ENCODE measurements at regions not wholly inside any gene's neighbourhood (a gene's known extent, or its start where the extent isn't known, plus 50 kb on each side); places are given as distances from the start of the nearest gene placed in this dataset.

GRCh38 chr6:8608737-8609136, 173.4 kb upstream of the SLC35B3 start:
- no peak for DNase-seq (ENCODE audit: low read depth in 2 of 2)

- DNase-seq (ENCODE audit: low read depth in 2 of 2): no peak
Measured at GRCh38 chr6:8589941-8590729, 154.8 kb upstream of the SLC35B3 start.

GRCh38 chr6:8588176-8588575, 152.8 kb upstream of the SLC35B3 start:
- no peak for DNase-seq (ENCODE audit: low read depth in 2 of 2)

- no peak for DNase-seq (ENCODE audit: low read depth in 2 of 2)
Measured at GRCh38 chr6:8583291-8583690, 147.9 kb upstream of the SLC35B3 start.

GRCh38 chr6:8579372-8579771, 144.0 kb upstream of the SLC35B3 start:
- DNase-seq (ENCODE audit: low read depth in 2 of 2): no peak

GRCh38 chr6:8578006-8578405, 142.7 kb upstream of the SLC35B3 start:
- no peak for DNase-seq (ENCODE audit: low read depth in 2 of 2)

GRCh38 chr6:8574749-8575468, 139.6 kb upstream of the SLC35B3 start:
- no peak for DNase-seq (ENCODE audit: low read depth in 2 of 2)

- no peak for DNase-seq (ENCODE audit: low read depth in 2 of 2)
Measured at GRCh38 chr6:8574311-8574710, 139.0 kb upstream of the SLC35B3 start.

- DNase-seq (ENCODE audit: low read depth in 2 of 2): no peak
Measured at GRCh38 chr6:8570256-8570920, 135.0 kb upstream of the SLC35B3 start.

GRCh38 chr6:8562125-8562524, 126.8 kb upstream of the SLC35B3 start:
- no peak for DNase-seq (ENCODE audit: low read depth in 2 of 2)

GRCh38 chr6:8558953-8559352, 123.6 kb upstream of the SLC35B3 start:
- no peak for DNase-seq (ENCODE audit: low read depth in 2 of 2)

GRCh38 chr6:8557014-8557748, 121.8 kb upstream of the SLC35B3 start:
- no peak for DNase-seq (ENCODE audit: low read depth in 2 of 2)

GRCh38 chr6:8556370-8557013, 121.1 kb upstream of the SLC35B3 start:
- DNase-seq (ENCODE audit: low read depth in 2 of 2): no peak

- DNase-seq (ENCODE audit: low read depth in 2 of 2): no peak
Measured at GRCh38 chr6:8551993-8552392, 116.6 kb upstream of the SLC35B3 start.

- no peak for DNase-seq (ENCODE audit: low read depth in 2 of 2)
Measured at GRCh38 chr6:8551386-8551785, 116.0 kb upstream of the SLC35B3 start.

GRCh38 chr6:8549074-8549790, 113.9 kb upstream of the SLC35B3 start:
- no peak for DNase-seq (ENCODE audit: low read depth in 2 of 2)

- DNase-seq (ENCODE audit: low read depth in 2 of 2): no peak
Measured at GRCh38 chr6:8546496-8546895, 111.2 kb upstream of the SLC35B3 start.

- no peak for DNase-seq (ENCODE audit: low read depth in 2 of 2)
Measured at GRCh38 chr6:8545336-8545735, 110.0 kb upstream of the SLC35B3 start.

- DNase-seq (ENCODE audit: low read depth in 2 of 2): no peak
Measured at GRCh38 chr6:8543714-8544113, 108.4 kb upstream of the SLC35B3 start.

GRCh38 chr6:8539453-8539852, 104.1 kb upstream of the SLC35B3 start:
- DNase-seq (ENCODE audit: low read depth in 2 of 2): no peak

GRCh38 chr6:8536122-8536521, 100.8 kb upstream of the SLC35B3 start:
- DNase-seq (ENCODE audit: low read depth in 2 of 2): no peak
